Endothelial cell of umbilical vein (primary cell): ENCODE measurements at regions not wholly inside any gene's neighbourhood (a gene's known extent, or its start where the extent isn't known, plus 50 kb on each side); places are given as distances from the start of the nearest gene placed in this dataset.

Source experiments
- CTCF ChIP-seq, 2 donors: IDR thresholded peaks; 1 replicate in 1 of 2; 2 replicates in 1 of 2; pipeline ENCODE4 v1.5.1; 2011; ENCODE audit warnings: low read length in 2 of 2, mild to moderate bottlenecking in 2 of 2, moderate library complexity in 2 of 2, control low read depth in 1 of 2, inconsistent platforms in 1 of 2, low read depth in 1 of 2; ENCODE audit not compliant: insufficient read depth in 1 of 2; ENCODE audit errors: extremely low read depth in 1 of 2
- POLR2A ChIP-seq: IDR thresholded peaks from 2 replicates; pipeline ENCODE4 v1.6.1; 2012; ENCODE audit warnings: low read depth, mild to moderate bottlenecking, control low read depth, low read length
- POLR2AphosphoS5 ChIP-seq: IDR thresholded peaks from 2 replicates; pipeline ENCODE4 v1.6.1; 2012; ENCODE audit warnings: low read depth, mild to moderate bottlenecking, control low read depth, low read length, moderate library complexity; ENCODE audit not compliant: insufficient read depth

- TF ChIP-seq CTCF (IDR thresholded peaks at IDR 0.05; ENCODE audit: extremely low read depth in 1 of 2, insufficient read depth in 1 of 2, low read depth in 1 of 2, low read length in 2 of 2) (no peak), POLR2A (no peak), POLR2AphosphoS5 (no peak)
Measured at GRCh38 chr15:57881361-57881760, 174.8 kb downstream of the POLR2M start.
